HG02798 (cell line): ENCODE measurements at regions not wholly inside any gene's neighbourhood (a gene's known extent, or its start where the extent isn't known, plus 50 kb on each side); places are given as distances from the start of the nearest gene placed in this dataset.
"Not testable (repeated sequence)": the region's sequence is repeated elsewhere in the genome, so short reads cannot be mapped to it uniquely, and the experiment has no call there.

Experiments
- ATAC-seq: cut with Tn5 transposase; IDR thresholded peaks from one replicate; pipeline ENCODE4 v1.9.1; 2021; ENCODE audit warnings: mild to moderate bottlenecking; ENCODE audit not compliant: unreplicated experiment, poor library complexity

DNA sequence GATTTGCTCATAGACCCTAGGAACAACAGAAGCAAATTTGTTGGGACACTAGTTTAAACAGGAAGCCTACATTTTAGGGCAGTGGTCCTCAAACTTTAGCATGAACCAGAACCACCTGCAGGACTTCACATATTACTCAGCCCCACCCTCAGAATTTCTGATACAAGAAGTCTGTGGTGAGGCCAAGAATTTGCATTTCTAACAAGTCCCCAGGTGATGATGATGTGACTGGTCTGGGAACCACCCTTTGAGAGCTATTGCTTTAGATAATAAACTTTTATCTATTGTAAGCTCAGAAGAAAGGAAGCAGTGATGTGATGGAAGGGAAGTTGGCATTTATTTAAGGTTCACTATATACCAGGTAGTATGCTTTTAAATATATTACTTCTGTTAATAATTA is 194.0 kb downstream of the FAM181B start:
- ATAC-seq, result peak; percentile 66

DNA sequence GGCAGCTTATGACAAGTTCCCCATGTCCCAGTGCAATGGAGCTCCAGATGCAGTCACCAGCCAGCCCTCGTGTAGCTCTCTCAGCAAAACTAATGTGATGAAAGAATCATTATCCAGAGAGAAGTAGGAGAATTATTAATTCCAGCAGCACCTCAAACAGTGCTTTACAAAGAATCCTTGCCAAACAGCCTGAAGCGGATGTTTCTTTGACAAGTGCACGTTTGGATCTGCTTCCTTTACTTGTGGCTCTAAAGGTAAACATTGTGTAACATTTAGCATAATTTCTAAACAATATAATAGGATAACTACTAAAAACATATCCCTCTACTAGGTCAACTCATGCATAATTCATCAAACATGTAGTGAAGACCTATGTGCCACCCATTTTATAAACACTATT is 197.0 kb downstream of the FAM181B start:
- no peak for ATAC-seq

DNA sequence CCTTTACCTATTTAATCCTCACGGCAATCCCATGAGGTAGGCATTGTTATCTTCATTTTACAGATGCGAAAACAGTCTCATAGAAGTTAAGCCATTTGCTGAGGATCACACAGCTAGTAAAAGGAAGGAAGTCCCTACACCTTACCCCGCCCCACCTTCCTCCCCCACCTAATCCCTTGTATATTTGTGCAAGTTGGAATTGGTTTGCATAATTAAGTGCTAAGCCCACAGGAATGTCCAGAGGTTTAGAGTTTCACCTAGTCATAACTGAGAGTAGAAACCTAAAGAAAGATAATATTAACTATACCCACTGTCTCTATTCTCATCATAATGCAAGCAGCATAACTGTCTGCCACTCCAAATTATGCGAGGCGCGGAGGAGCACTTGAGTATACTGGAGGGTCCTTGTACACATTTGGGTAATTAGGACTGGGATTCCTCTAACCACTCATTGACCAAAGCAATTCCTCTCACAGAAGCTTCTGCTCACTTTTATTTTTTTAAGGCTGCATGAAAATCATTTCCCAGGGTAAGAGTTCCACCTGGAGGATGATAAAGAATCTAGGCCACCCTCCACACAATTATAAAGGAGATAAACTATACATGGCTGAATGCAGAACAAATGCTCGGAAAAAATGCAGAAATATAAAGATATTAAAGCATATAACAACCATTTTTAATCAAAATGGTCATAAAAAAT is 199.9 kb downstream of the FAM181B start:
- no peak for ATAC-seq

DNA sequence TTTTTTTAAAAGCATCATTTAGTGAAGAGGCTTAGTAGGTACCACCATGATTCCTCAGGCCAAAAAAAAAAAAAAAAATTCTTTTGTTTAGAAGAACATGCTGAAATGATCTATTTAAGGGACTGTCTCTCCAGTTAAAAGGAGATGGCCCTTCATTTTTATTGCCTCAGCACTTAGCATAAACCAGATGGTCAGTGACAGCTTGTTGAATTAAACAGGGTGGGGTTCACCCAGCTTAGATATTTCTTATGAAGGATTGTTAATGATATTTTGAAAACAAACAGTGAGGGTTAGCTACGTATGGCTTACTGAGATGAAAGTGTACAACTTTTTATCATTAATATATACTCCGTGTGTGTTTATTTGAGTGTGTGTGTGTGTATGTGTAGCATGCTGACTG is 203.7 kb downstream of the FAM181B start:
- ATAC-seq, result no peak

- no peak for ATAC-seq
These were observed 206.5 kb downstream of the FAM181B start for GRCh38 chr11:82527081-82527584.

DNA sequence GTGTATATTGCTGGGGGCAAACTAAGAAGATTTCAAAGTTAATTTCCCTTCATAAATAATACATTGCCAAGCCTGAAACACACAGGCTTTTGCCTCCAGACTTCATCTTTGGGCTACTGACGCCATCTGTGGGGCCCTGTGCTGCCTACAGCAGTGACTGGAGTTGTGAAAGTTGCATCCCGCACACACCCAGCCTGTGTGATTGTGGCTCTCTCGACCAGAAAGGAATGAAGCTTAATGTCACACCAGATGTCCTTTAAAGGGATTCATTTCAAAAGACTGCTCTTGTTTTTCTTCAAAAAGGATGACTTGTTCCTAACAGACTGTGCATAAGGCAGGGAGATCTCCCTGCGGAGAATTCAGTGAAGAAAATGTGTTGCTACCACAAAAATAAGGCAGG is 210.5 kb downstream of the FAM181B start:
- no peak for ATAC-seq

GRCh38 chr11:82521427-82521826 is 212.2 kb downstream of the FAM181B start:
- ATAC-seq, result no peak

DNA sequence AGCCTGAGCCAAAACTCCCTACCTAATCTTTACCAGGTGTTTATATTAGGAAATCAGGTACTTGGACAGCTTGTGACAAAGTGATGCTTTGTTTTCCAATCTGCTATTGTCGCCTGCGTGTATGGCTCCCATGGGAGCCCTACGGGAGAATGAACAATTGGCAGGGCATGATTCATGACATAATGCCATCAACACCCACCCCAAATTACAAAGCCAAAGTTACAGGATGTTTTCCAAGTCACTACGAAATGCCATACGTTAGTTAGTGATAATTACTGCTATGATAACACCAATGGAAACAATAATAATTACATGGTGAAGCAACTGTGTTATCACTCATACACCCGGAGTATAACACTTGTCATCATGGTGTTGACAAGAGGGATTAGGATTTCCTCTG is 226.4 kb downstream of the FAM181B start:
- no peak for ATAC-seq

DNA sequence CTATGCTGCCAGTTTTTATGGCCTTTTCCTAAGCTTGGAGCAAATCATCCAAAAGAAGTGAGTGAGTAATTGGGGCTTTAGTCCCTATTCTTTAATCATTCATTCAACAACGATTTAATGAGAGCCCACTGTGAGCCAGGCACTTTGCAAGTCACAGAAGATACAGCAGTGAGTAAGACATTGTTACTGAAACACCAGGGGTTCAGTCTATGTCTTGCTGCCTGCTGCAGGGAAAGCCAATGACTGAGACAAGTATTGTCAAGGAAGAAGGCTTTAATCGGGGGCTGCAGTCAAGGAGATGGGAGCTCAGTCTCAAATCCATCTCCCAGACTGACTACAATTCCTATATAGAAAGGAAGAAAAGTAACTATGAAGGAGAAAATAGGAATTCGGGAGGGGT is 228.3 kb downstream of the FAM181B start:
- ATAC-seq, result no peak

DNA sequence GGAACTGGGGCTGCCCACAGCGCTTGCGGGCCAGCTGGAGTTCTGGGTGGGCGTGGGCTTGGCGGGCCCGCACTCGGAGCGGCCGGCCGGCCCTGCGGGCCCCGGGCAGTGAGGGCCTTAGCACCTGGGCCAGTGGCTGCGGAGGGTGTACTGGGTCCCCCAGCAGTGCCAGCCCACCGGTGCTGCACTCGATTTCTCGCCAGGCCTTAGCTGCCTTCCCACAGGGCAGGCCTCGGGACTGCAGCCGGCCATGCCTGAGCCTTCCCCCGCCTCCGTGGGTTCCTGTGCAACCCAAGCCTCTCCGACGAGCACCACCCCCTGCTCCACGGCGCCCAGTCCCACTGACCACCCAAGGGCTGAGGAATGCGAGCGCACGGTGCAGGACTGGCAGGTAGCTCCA is 232.5 kb downstream of the FAM181B start:
- ATAC-seq, result not testable (repeated sequence)

GRCh38 chr11:82494988-82495432 is 238.7 kb downstream of the FAM181B start:
- ATAC-seq, result peak; percentile 59

- no peak for ATAC-seq
These were observed 258.8 kb downstream of the FAM181B start for GRCh38 chr11:82474876-82475275.

GRCh38 chr11:82465481-82465880 is 268.2 kb downstream of the FAM181B start:
- no peak for ATAC-seq

DNA sequence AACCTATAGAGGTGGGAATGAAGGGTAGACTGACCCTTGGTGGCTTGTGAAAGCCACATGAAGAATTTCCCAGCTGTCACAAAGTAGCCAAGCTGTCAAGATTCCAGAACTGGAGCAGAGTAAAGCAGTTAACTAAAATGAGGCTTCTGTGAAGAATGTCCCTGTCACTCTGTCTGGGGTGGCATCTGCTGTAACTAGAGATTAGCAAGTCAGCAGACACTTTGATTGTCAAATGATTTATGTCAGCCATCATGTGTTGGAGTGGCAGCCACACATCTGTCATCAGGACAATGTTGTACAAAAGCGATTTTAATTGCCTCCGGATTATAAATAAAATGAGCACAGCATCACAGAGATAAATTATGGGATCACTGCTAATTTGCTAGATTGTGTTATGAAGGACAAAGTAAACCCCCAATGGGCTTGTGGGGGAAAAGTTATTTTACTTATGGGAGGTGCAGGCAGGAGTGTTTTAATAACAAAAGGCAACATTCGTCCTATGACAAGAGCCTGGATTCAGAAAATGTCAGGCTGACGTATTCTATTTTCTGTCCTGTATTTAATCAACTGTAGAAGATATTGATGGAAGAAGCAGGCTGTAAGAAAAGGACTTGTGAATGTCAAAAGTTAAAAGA is 270.9 kb downstream of the FAM181B start:
- ATAC-seq, result no peak

DNA sequence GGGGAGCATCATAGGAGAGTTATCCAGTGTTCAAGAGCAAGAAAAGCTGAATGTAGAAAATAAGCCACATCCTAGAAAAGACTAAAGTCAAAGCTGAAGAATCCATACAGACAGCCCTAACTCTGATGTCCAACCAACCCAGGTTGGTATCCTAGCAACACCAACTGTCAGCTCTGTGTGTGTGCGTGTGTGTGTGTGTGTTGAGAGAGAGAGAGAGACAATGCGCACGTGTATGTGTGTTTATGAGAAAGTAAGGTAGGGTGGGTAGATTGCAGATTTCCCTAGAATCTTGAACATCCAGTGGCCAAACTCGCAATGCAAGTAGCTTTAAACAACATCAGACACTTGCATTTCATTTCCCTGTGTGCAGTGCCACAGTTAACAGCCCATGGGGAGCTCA is 274.9 kb downstream of the FAM181B start:
- ATAC-seq, result no peak

- no peak for ATAC-seq
These were observed 275.5 kb downstream of the FAM181B start for GRCh38 chr11:82458147-82458546.

- no peak for ATAC-seq
These were observed 282.7 kb downstream of the FAM181B start for GRCh38 chr11:82450996-82451395.

DNA sequence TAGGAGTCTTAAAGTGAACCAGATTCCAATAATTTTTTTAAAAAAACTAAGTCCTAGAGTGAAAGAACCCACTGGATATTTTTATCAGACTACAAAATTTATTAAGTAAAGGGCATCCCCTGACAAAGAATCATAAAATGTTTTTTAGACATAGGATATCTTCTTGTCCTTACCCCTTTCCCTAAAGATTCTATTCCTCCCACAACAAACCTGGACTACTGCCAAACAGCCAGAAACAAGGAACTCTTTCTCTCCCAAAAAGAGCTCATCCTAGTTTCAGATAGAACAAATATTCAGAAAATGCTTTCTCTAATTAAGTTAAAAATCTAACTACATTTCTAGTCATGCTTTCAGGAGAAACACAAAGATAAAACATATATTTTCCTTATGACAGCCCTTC is 327.1 kb downstream of the FAM181B start:
- ATAC-seq, result no peak

GRCh38 chr11:82405421-82405820 is 328.2 kb downstream of the FAM181B start:
- no peak for ATAC-seq

- no peak for ATAC-seq
These were observed 328.7 kb downstream of the FAM181B start for GRCh38 chr11:82404981-82405380.

DNA sequence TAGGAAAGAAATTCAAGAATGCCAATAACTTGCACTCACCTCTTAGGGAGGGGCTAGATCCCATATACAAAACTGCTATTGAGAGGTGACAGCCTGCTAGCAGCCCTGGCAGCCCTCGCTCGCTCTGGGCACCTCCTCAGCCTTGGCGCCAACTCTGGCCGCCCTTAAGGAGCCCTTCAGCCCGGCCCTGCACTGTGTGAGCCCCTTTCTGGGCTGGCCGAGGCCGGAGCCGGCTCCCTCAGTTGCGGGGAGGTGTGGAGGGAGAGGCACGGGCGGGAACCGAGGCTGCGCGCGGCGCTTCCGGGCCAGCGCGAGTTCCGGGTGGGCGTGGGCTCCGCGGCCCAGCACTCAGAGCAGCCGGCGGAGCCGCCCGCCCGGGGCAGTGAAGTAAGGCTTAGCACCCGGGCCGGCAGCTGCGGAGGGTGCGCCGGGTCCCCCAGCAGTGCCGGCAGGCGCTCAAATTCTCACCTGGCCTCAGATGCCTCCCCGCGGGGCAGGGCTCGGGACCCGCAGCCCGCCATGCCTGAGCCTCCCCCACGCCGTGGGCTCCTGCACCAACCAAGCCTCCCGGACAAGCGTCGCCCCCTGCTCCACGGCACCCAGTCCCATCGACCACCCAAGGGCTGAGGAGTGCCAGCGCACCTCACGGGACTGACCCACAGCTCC is 329.9 kb downstream of the FAM181B start:
- no peak for ATAC-seq
